ENCODE measurements at regions not wholly inside any gene's neighbourhood (a gene's known extent, or its start where the extent isn't known, plus 50 kb on each side); places are given as distances from the start of the nearest gene placed in this dataset.

DNA sequence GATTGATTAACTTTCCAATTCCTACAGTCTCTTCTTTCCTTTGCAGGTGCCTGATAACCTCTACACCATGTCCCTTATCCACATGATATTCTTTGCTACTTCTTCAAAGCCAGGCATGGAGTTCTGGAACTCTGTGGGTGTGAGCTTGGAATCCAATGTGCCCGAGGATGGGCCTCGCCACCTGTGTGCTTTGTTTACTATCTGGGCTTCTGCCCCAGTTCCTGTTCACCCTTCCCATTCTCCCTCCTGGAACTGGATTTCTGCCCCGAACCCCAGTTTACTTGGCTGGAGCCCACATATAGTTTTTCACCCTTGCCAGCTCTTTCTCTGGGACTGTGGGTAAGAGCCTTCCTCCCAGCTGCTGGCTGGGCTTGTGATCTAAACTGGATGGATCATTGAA lies 75.2 kb upstream of the AK4 start (continued):
- TF ChIP-seq YY1 (IDR thresholded peaks at IDR 0.05; ENCODE audit: low read depth), result no peak

DNA sequence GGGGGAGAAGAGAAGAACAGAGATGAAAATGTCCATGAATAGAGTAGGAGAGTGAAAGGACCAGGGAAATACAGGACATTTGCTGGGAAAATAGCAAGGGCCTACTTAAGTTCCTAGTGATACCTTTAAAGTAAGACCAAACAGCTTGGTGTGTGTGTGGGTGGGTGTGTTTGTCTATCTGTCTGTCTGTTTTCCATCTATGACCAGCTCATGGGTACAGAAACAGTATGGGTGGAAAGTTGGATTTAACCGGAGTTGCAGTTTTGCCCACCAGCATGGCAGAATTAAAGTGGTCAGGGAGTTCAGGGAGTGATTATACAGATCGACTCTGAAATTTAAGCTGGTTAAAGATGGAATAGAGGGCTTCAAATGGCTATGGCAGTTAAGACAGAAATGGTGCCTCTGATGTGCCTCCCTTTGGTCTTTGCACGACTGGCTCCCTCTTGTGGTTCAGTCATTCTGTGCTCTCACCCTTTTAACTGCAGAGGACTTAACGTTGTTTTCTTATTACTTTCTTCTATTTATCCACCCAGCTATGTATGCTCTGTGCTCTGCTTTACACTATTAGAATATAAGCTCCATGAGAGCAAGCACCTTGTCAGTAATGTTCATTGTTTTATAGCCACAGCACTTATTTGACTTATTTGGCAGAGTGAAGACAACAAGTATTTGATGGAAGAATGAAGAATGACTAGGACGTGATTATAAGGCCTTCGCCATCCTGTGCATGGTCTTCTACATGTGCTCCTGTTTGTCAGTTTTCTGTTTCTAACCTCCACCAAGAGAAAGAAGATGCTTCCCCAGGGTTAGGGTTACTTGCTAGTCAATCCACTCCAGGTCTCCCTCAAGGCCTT lies 72.7 kb upstream of the AK4 start:
- ChIA-PET POLR2A (no interaction called here), CTCF (interaction anchor here (0.6 to 4.5 kb wide), 23 partner anchors 9 to 612 kb away, joined by 3 to 43 read pairs (median 4); no protein-coding TSS in a partner anchor)
- no peaks in the 10 kb centered on the region for H3K9me2 ChIP-seq
- WGBS (ENCODE audit: low lambda C conversion rate), result 52% methylated on average over 6 of the region's 6 CpGs
- H3K9me3 ChIP-seq, result no peaks in the 10 kb centered on the region
- H3K4me1 ChIP-seq (ENCODE audit: control insufficient read depth in 1 of 2, insufficient read depth in 2 of 2, low read depth in 1 of 2, low read length in 1 of 2), result no peaks in the 10 kb centered on the region
- no peaks in the 10 kb centered on the region for H3K27me3 ChIP-seq (ENCODE audit: insufficient read depth)
- H3K4me3 ChIP-seq (ENCODE audit: low read depth in 2 of 2, low read length in 1 of 2), result no peak overlapping the region
- TF ChIP-seq EZH2phosphoT487 (IDR thresholded peaks at IDR 0.05; ENCODE audit: borderline replicate concordance, low read depth) (no peak), CHD2 (IDR thresholded peaks at IDR 0.05; ENCODE audit: low read length, partially characterized antibody) (no peak), POLR2AphosphoS5 (IDR thresholded peaks at IDR 0.05; ENCODE audit: low read depth, low read length) (no peak), TEAD4 (IDR thresholded peaks at IDR 0.05; ENCODE audit: borderline replicate concordance, insufficient read depth) (no peak), RAD21 (IDR thresholded peaks at IDR 0.05; ENCODE audit: low read length) (peak; percentile 76), GATA2 (CRISPR knock-in tag; IDR thresholded peaks at IDR 0.05) (no peak), SMC3 (IDR thresholded peaks at IDR 0.05; ENCODE audit: low read depth, low read length) (peak; percentile 64)
- TF ChIP-seq, protein P1, sequence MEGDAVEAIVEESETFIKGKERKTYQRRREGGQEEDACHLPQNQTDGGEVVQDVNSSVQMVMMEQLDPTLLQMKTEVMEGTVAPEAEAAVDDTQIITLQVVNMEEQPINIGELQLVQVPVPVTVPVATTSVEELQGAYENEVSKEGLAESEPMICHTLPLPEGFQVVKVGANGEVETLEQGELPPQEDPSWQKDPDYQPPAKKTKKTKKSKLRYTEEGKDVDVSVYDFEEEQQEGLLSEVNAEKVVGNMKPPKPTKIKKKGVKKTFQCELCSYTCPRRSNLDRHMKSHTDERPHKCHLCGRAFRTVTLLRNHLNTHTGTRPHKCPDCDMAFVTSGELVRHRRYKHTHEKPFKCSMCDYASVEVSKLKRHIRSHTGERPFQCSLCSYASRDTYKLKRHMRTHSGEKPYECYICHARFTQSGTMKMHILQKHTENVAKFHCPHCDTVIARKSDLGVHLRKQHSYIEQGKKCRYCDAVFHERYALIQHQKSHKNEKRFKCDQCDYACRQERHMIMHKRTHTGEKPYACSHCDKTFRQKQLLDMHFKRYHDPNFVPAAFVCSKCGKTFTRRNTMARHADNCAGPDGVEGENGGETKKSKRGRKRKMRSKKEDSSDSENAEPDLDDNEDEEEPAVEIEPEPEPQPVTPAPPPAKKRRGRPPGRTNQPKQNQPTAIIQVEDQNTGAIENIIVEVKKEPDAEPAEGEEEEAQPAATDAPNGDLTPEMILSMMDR (IDR thresholded peaks at IDR 0.05), result peak; percentile 73
- no peaks in the 10 kb centered on the region for H3K36me3 ChIP-seq (replicated peaks in 1 of 2; ENCODE audit: control insufficient read depth in 1 of 2, insufficient read depth in 2 of 2, low read length in 1 of 2)
- no peak overlapping the region for H3K9ac ChIP-seq
- H3K79me2 ChIP-seq (ENCODE audit: insufficient read depth), result no peaks in the 10 kb centered on the region
- H4K20me1 ChIP-seq (ENCODE audit: insufficient read depth), result no peaks in the 10 kb centered on the region
- H3F3A ChIP-seq (replicated peaks; ENCODE audit: insufficient read depth), result no peaks in the 10 kb centered on the region
- peak; percentile 62 for DNase-seq
- H3K27ac ChIP-seq (ENCODE audit: low read depth in 2 of 2, low read length in 1 of 2), result no peak overlapping the region
- H2AFZ ChIP-seq (ENCODE audit: low read depth), result no peak overlapping the region
- H3K4me2 ChIP-seq, result no peak overlapping the region

DNA sequence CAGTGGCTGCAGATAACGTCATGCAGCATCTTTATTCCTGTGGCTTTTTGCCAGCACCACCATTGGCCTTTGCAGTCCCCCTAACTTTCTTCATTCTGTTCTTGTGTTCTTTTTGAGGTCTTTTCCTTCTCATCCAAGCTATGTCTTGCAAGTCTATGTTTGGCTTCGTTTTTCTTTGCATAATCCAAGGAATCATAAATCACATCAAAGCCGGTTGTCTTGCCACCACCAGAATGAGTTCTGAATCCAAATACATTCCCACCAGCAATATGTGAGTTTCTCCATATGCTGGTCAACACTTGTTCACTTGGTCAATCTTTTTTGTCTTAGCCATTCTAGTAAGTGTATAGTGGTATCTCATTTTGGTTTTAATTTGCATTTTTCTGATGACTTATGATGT lies 70.6 kb upstream of the AK4 start:
- Histone ChIP-seq H3K27ac (ENCODE audit: low read depth in 2 of 2, low read length in 1 of 2) (no peak overlapping the region), H3K9me2 (no peaks in the 10 kb centered on the region), H3K9ac (no peak overlapping the region), H3K4me2 (no peak overlapping the region), H3K4me1 (ENCODE audit: control insufficient read depth in 1 of 2, insufficient read depth in 2 of 2, low read depth in 1 of 2, low read length in 1 of 2) (no peaks in the 10 kb centered on the region), H3K27me3 (ENCODE audit: insufficient read depth) (no peaks in the 10 kb centered on the region), H4K20me1 (ENCODE audit: insufficient read depth) (no peaks in the 10 kb centered on the region), H2AFZ (ENCODE audit: low read depth) (no peak overlapping the region), H3K79me2 (ENCODE audit: insufficient read depth) (no peaks in the 10 kb centered on the region), H3K4me3 (ENCODE audit: low read depth in 2 of 2, low read length in 1 of 2) (no peak overlapping the region), H3K36me3 (replicated peaks in 1 of 2; ENCODE audit: control insufficient read depth in 1 of 2, insufficient read depth in 2 of 2, low read length in 1 of 2) (no peaks in the 10 kb centered on the region), H3K9me3 (no peaks in the 10 kb centered on the region), H3F3A (replicated peaks; ENCODE audit: insufficient read depth) (no peaks in the 10 kb centered on the region)
- TF ChIP-seq NFIC (IDR thresholded peaks at IDR 0.05; ENCODE audit: borderline replicate concordance), result 0 out of 2 replicates have a peak, but pooled peaks have one; percentile 5
- no peak for TF ChIP-seq SMC3 (IDR thresholded peaks at IDR 0.05; ENCODE audit: low read depth, low read length)
- 62% methylated on average over 3 of the region's 3 CpGs for WGBS (ENCODE audit: low lambda C conversion rate)
- ChIA-PET POLR2A (no interaction called here), CTCF (interaction anchor here (1.0 to 4.5 kb wide), 3 partner anchors 13 to 111 kb away, joined by 3 to 43 read pairs (median 3); partner anchors contain the start of genes AK4 and JAK1)
- no peak for DNase-seq
